Thyroid gland (tissue), 4 donors: ENCODE measurements at regions not wholly inside any gene's neighbourhood (a gene's known extent, or its start where the extent isn't known, plus 50 kb on each side); places are given as distances from the start of the nearest gene placed in this dataset.

Source experiments
- POLR2A ChIP-seq, 2 donors: fragments of 450-650 bp; IDR thresholded peaks; one replicate each; pipeline ENCODE4 v1.6.1; 2017; ENCODE audit warnings: antibody characterized with exemption in 2 of 2, mild to moderate bottlenecking in 2 of 2, moderate library complexity in 1 of 2
- TF ChIP-seq, protein P1 (sequence below), 6 experiments: fragments of 200-600 bp in 3 of 6; fragments of 450-650 bp in 3 of 6; sonication (generic) in 3 of 6; IDR thresholded peaks; one replicate each; pipeline ENCODE4 v1.5.1; 2016 to 2019; ENCODE audit warnings: antibody characterized with exemption in 6 of 6, mild to moderate bottlenecking in 2 of 6, inconsistent platforms in 1 of 6, moderate library complexity in 1 of 6

DNA sequence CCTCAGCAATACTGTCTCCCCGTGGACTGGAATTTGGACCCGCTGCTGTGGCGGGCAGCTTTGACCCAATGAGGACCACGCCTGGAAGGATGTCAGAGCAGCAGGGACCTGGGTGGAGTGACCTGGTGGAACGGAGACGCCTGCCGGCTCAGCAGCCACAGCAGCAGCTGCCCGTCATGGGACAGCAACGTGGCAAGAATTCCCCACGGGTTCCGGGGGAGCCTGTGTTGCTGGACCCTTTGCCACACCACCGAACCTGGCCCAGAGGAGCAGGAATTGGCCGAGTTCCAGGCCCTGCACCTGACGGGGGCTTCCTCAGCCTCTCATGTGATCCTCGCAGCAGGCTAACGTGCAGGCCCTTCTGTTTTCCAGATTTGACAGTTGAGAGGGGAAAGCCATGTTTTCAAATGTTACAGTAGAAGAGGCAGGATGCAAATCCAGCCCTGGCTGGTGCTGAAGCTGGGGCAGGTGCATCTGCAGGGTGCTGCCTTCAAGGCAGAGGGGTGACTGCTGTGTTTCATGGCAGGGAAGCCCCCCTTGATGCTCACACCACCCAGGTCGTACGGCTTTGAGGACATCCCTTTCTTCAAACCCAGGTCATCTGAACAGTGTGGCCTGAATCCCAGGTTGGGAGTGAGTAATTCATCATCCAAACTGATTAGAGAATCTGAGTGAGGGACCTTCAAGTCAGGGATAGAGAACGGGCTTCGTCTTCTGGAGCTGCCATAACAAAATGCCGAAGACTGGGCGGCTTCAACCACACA lies 93.4 kb downstream of the THBS2 start:
- TF ChIP-seq, protein P1, sequence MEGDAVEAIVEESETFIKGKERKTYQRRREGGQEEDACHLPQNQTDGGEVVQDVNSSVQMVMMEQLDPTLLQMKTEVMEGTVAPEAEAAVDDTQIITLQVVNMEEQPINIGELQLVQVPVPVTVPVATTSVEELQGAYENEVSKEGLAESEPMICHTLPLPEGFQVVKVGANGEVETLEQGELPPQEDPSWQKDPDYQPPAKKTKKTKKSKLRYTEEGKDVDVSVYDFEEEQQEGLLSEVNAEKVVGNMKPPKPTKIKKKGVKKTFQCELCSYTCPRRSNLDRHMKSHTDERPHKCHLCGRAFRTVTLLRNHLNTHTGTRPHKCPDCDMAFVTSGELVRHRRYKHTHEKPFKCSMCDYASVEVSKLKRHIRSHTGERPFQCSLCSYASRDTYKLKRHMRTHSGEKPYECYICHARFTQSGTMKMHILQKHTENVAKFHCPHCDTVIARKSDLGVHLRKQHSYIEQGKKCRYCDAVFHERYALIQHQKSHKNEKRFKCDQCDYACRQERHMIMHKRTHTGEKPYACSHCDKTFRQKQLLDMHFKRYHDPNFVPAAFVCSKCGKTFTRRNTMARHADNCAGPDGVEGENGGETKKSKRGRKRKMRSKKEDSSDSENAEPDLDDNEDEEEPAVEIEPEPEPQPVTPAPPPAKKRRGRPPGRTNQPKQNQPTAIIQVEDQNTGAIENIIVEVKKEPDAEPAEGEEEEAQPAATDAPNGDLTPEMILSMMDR (IDR thresholded peaks at IDR 0.05) = no peak
- TF ChIP-seq POLR2A (IDR thresholded peaks at IDR 0.05) = no peak
